Middle frontal gyrus (tissue), 1 donor: ENCODE measurements at regions not wholly inside any gene's neighbourhood (a gene's known extent, or its start where the extent isn't known, plus 50 kb on each side); places are given as distances from the start of the nearest gene placed in this dataset.
A peak's percentile ranks its signal among the peaks of the same experiment; 100 is the strongest.
"Not testable (repeated sequence)": the region's sequence is repeated elsewhere in the genome, so short reads cannot be mapped to it uniquely, and the experiment has no call there.

ENCODE experiments used
- DNase-seq: peaks from one replicate; pipeline ENCODE4 v3.0.0-alpha.2; 2015; ENCODE audit warnings: low spot score; ENCODE audit errors: extremely low spot score

GRCh38 chr4:128455480-128455879, 167.9 kb upstream of the PGRMC2 start:
- no peak for DNase-seq

- no peak for DNase-seq
Observed at GRCh38 chr4:128454881-128455280, 167.3 kb upstream of the PGRMC2 start.

GRCh38 chr4:128454281-128454871, 166.8 kb upstream of the PGRMC2 start:
- DNase-seq = peak; percentile 53

- DNase-seq = no peak
Observed at GRCh38 chr4:128452415-128452814, 164.8 kb upstream of the PGRMC2 start.

- DNase-seq = no peak
Observed at GRCh38 chr4:128451270-128451905, 163.8 kb upstream of the PGRMC2 start.

- no peak for DNase-seq
Observed at GRCh38 chr4:128450326-128451120, 162.9 kb upstream of the PGRMC2 start.

- DNase-seq = no peak
Observed at GRCh38 chr4:128449251-128449650, 161.6 kb upstream of the PGRMC2 start.

GRCh38 chr4:128444544-128445302, 157.1 kb upstream of the PGRMC2 start:
- no peak for DNase-seq

- DNase-seq = no peak
Observed at GRCh38 chr4:128440923-128441322, 153.3 kb upstream of the PGRMC2 start.

- not testable (repeated sequence) for DNase-seq
Observed at GRCh38 chr4:128437023-128437422, 149.4 kb upstream of the PGRMC2 start.

GRCh38 chr4:128429023-128429613, 141.5 kb upstream of the PGRMC2 start:
- not testable (repeated sequence) for DNase-seq

GRCh38 chr4:128428397-128428796, 140.8 kb upstream of the PGRMC2 start:
- DNase-seq = no peak

- DNase-seq = no peak
Observed at GRCh38 chr4:128427832-128428366, 140.3 kb upstream of the PGRMC2 start.

GRCh38 chr4:128424527-128425497, 137.2 kb upstream of the PGRMC2 start:
- no peak for DNase-seq

GRCh38 chr4:128422296-128422695, 134.7 kb upstream of the PGRMC2 start:
- DNase-seq = not testable (repeated sequence)

GRCh38 chr4:128416921-128417320, 129.3 kb upstream of the PGRMC2 start:
- DNase-seq = no peak

- DNase-seq = no peak
Observed at GRCh38 chr4:128410037-128410436, 122.4 kb upstream of the PGRMC2 start.

- no peak for DNase-seq
Observed at GRCh38 chr4:128403586-128403985, 116.0 kb upstream of the PGRMC2 start.

GRCh38 chr4:128394778-128395177, 107.2 kb upstream of the PGRMC2 start:
- DNase-seq = no peak
